ENCODE measurements at regions not wholly inside any gene's neighbourhood (a gene's known extent, or its start where the extent isn't known, plus 50 kb on each side); places are given as distances from the start of the nearest gene placed in this dataset.
"Not testable (repeated sequence)": the region's sequence is repeated elsewhere in the genome, so short reads cannot be mapped to it uniquely, and the experiment has no call there.

- no peak for DNase-seq
Measured at GRCh38 chr5:152622628-152623027, 217.5 kb upstream of the NMUR2 start.

- no peak for DNase-seq
Measured at GRCh38 chr5:152623951-152624350, 218.9 kb upstream of the NMUR2 start.

GRCh38 chr5:152625696-152626095 is 220.6 kb upstream of the NMUR2 start:
- no peak for DNase-seq

- no peak for DNase-seq
Measured at GRCh38 chr5:152631221-152631620, 226.1 kb upstream of the NMUR2 start.

- no peak for DNase-seq
Measured at GRCh38 chr5:152632360-152632759, 227.3 kb upstream of the NMUR2 start.

GRCh38 chr5:152634586-152634985 is 229.5 kb upstream of the NMUR2 start:
- peak; percentile 58 for DNase-seq

GRCh38 chr5:152638996-152639552 is 234.0 kb upstream of the NMUR2 start:
- no peak for DNase-seq

GRCh38 chr5:152641970-152642805 is 237.1 kb upstream of the NMUR2 start:
- DNase-seq, result no peak

GRCh38 chr5:152642880-152643279 is 237.8 kb upstream of the NMUR2 start:
- no peak for DNase-seq

GRCh38 chr5:152644029-152644728 is 239.1 kb upstream of the NMUR2 start:
- no peak for DNase-seq

- DNase-seq, result no peak
Measured at GRCh38 chr5:152649609-152650008, 244.5 kb upstream of the NMUR2 start.

GRCh38 chr5:152650413-152650812 is 245.3 kb upstream of the NMUR2 start:
- DNase-seq, result no peak

GRCh38 chr5:152659470-152659869 is 254.4 kb upstream of the NMUR2 start:
- not testable (repeated sequence) for DNase-seq

GRCh38 chr5:152673601-152674000 is 268.5 kb upstream of the NMUR2 start:
- DNase-seq, result no peak

GRCh38 chr5:152674403-152674802 is 269.3 kb upstream of the NMUR2 start:
- no peak for DNase-seq

- DNase-seq, result no peak
Measured at GRCh38 chr5:152676196-152676595, 271.1 kb upstream of the NMUR2 start.

- DNase-seq, result no peak
Measured at GRCh38 chr5:152683205-152683604, 278.1 kb upstream of the NMUR2 start.

GRCh38 chr5:152686931-152687330 is 281.9 kb upstream of the NMUR2 start:
- no peak for DNase-seq

GRCh38 chr5:152688561-152689249 is 283.6 kb upstream of the NMUR2 start:
- DNase-seq, result no peak

GRCh38 chr5:152689250-152689711 is 284.2 kb upstream of the NMUR2 start:
- DNase-seq, result no peak

- DNase-seq, result no peak
Measured at GRCh38 chr5:152694231-152694630, 289.2 kb upstream of the NMUR2 start.

- no peak for DNase-seq
Measured at GRCh38 chr5:152701305-152701949, 296.3 kb upstream of the NMUR2 start.

GRCh38 chr5:152704286-152704685 is 299.2 kb upstream of the NMUR2 start:
- no peak for DNase-seq
